Brain microvascular endothelial cell (primary cell): ENCODE measurements at regions not wholly inside any gene's neighbourhood (a gene's known extent, or its start where the extent isn't known, plus 50 kb on each side); places are given as distances from the start of the nearest gene placed in this dataset.

ENCODE experiments used
- DNase-seq: peaks from one replicate; pipeline ENCODE4 v3.0.0-alpha.2; 2020
- H3K27ac ChIP-seq: fragments of 250-450 bp; sonication (Bioruptor Pico); 2 replicates; pipeline ENCODE4 v1.5.1; 2020; ENCODE audit warnings: mild to moderate bottlenecking, moderate library complexity
- H3K27me3 ChIP-seq: fragments of 250-450 bp; sonication (Bioruptor Pico); replicated peaks from 2 replicates; pipeline ENCODE4 v1.5.1; 2020; ENCODE audit warnings: mild to moderate bottlenecking
- H3K36me3 ChIP-seq: fragments of 250-450 bp; sonication (Bioruptor Pico); replicated peaks from 2 replicates; pipeline ENCODE4 v1.5.1; 2020; ENCODE audit warnings: mild to moderate bottlenecking
- H3K4me3 ChIP-seq: 2 replicates; pipeline ENCODE4 v1.5.1; 2011; ENCODE audit warnings: low read depth, mild to moderate bottlenecking, control low read depth, low read length, moderate library complexity
- in situ Hi-C: cut with HindIII; loops from 2 replicates; pipeline ENCODE4 v1.10.0; 2017; ENCODE audit warnings: low sequenced_read_pairs, low pct_ligation_motif_present
- TF ChIP-seq, protein P1 (sequence below): IDR thresholded peaks from 2 replicates; pipeline ENCODE4 v1.5.1; 2011; ENCODE audit warnings: low read depth, mild to moderate bottlenecking, moderate library complexity, low read length, control low read depth, inconsistent platforms; ENCODE audit errors: missing control alignments

DNA sequence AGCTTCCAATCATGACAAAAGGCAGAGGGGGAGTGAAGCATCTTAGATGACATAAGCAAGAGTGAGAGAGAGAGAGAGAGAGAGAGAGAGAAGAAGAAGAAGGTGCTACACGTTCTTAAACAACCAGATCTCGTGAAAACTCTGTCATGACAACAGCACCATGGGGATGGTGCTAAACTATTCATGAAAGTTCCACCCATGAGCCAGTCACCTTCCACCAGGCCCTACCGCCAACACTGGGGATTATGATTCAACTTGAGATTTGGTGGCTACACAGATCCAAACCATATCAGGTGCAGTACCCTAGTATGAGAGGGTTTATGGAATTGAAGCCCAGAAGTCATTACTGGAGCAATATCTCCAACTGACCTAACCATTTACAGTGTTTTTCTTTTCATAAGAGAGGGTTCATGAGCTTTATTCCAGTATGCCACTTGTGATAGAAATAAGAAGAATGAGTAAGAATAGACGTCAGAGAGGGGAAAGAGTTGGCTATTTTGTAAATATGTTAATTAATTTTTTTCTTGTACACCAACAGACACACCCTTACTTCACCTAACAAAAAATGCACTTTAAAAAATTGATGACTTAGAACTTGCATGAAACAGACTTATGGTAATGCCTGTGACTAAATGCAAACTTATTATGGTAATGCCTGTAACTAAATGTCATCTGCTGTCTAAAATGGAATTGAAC is 680.4 kb upstream of the ITGA1 start:
- Histone ChIP-seq H3K4me3 (no peak overlapping the region), H3K36me3 (no peaks in the 10 kb centered on the region), H3K27me3 (no peaks in the 10 kb centered on the region), H3K27ac (no peak overlapping the region)
- TF ChIP-seq, protein P1, sequence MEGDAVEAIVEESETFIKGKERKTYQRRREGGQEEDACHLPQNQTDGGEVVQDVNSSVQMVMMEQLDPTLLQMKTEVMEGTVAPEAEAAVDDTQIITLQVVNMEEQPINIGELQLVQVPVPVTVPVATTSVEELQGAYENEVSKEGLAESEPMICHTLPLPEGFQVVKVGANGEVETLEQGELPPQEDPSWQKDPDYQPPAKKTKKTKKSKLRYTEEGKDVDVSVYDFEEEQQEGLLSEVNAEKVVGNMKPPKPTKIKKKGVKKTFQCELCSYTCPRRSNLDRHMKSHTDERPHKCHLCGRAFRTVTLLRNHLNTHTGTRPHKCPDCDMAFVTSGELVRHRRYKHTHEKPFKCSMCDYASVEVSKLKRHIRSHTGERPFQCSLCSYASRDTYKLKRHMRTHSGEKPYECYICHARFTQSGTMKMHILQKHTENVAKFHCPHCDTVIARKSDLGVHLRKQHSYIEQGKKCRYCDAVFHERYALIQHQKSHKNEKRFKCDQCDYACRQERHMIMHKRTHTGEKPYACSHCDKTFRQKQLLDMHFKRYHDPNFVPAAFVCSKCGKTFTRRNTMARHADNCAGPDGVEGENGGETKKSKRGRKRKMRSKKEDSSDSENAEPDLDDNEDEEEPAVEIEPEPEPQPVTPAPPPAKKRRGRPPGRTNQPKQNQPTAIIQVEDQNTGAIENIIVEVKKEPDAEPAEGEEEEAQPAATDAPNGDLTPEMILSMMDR = no peak
- no peak for DNase-seq
- in situ Hi-C loops = no loop called here

DNA sequence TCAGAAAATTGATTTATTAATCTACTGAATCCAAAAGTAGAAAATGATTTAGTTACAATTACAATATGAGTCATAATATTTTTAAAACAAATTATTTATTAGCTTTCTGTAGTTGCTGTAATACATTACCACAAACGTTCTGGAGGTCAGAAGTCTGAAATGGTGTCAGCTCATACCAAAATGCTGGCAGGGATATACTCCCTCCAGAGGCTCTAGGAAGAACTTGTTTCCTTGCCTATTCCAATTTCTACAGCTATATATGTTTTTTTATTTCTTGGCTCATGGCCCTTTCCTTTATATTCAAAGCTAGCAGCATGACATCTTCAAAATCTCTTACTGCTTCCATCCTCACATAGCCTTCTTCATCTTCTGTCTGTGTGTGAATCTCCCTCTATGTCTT is 667.9 kb upstream of the ITGA1 start:
- Histone ChIP-seq H3K4me3 (no peak overlapping the region), H3K36me3 (no peaks in the 10 kb centered on the region), H3K27ac (no peak overlapping the region), H3K27me3 (no peaks in the 10 kb centered on the region)
- in situ Hi-C loops = no loop called here
- TF ChIP-seq, protein P1 = no peak
- no peak for DNase-seq

GRCh38 chr5:52132053-52132452 is 655.7 kb upstream of the ITGA1 start:
- no peak overlapping the region for H3K27ac ChIP-seq
- no peaks in the 10 kb centered on the region for H3K36me3 ChIP-seq
- TF ChIP-seq, protein P1 = no peak
- no peak overlapping the region for H3K4me3 ChIP-seq
- DNase-seq = no peak
- in situ Hi-C loops = no loop called here
- no peaks in the 10 kb centered on the region for H3K27me3 ChIP-seq

DNA sequence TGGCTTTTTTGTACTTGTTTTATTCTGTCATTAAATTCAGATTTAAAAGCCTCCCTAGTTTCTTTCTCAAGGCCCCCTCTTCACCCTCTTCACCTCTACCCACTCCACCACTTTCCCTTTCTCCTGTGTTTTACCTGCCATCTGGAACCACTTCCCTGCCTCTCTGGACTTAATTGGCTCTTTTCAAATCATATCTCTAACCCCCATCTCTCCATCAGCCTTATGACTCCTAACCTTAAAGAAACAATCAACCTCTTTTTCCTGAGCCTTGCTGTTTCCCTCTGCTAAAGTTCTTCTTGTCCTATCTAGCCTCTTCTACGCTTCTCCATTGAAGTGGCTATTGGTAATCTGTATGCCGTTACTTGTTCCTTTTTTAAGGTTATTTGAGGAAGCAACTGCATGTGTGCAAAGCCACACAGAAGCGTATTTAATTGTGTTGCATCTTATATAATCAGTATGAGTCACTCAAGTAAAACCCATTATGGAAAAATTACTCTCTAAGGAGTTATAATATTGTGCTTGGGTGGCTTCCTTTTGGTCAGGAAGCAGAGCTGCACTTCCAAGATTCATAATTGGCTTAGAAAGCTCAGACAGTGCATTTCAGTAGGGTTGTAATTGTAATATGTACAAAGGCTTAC is 653.6 kb upstream of the ITGA1 start:
- Histone ChIP-seq H3K27ac (no peak overlapping the region), H3K27me3 (no peaks in the 10 kb centered on the region), H3K4me3 (no peak overlapping the region), H3K36me3 (no peaks in the 10 kb centered on the region)
- TF ChIP-seq, protein P1 = no peak
- DNase-seq = no peak
- in situ Hi-C loops = no loop called here

DNA sequence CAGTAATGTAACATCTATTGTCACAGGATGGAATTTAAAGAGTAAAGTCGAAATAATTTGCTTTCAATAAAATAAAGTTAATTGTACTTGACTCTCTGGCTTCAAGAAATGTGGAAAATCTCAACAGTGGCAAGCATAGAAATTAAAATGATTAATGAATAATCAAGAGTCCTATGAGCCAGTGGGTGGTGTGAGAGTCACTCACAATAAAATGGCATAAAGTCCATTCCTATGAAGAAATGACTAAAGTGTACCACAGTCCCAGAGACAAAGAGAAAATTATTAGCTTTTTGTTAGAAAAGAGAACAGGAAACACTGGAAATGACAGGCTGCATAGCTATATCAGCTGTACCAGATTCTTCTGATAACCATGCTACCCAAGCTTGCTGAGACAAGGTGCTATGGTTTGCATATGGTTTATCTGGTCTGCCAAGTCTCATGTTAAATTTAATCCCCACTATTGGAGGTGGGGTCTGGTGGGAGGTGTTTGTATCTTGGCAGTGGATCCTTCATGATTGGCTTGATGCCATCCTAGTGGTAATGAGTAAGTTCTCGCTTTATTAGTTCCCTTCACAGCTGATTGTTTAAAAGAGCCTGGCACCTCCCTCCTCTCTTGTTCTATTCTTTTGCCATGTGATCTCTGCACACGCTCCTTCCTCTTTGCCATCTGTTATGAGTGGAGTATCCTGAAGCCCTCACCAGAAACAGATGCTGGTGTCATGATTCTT is 647.7 kb upstream of the ITGA1 start:
- Histone ChIP-seq H3K36me3 (no peaks in the 10 kb centered on the region), H3K27ac (no peak overlapping the region), H3K27me3 (no peaks in the 10 kb centered on the region), H3K4me3 (no peak overlapping the region)
- in situ Hi-C loops = no loop called here
- DNase-seq = no peak
- TF ChIP-seq, protein P1 = no peak
